HepG2 (cell line): ENCODE measurements at regions not wholly inside any gene's neighbourhood (a gene's known extent, or its start where the extent isn't known, plus 50 kb on each side); places are given as distances from the start of the nearest gene placed in this dataset.

Experiments used
- ATAC-seq: fragments of 200-7000 bp; cut with Tn5 transposase; 3 replicates; pipeline ENCODE4 v1.9.1; 2020; ENCODE audit warnings: mild to moderate bottlenecking, moderate library complexity
- BruUV-seq: library from RNA; stranded (reverse); fragments of 400-500 nt; replicated peaks from 2 replicates; lab custom pipeline; 2021; lab: Mats Ljungman, UMichigan
- CTCF ChIA-PET: fragments of 300-600 bp; formaldehyde crosslinking; extraction: SDS; loops from one replicate; lab custom pipeline; 2021; ENCODE audit warnings: low total read pairs, inconsistent platforms, low intra/inter-chr PET ratio; lab: Yijun Ruan, JAX
- POLR2A ChIA-PET: fragments of 350-600 bp; sonication (Branson Sonifier 250); formaldehyde crosslinking; loops from one replicate; lab custom pipeline; 2020; ENCODE audit warnings: antibody characterized with exemption, inconsistent platforms; lab: Yijun Ruan, JAX
- DNase-seq: peaks from one replicate; pipeline ENCODE4 v3.0.0-alpha.2; 2015; ENCODE audit warnings: low spot score
- FAIRE-seq: peaks from 3 replicates; lab custom pipeline; 2011; peaks lifted over from hg19 to GRCh38; lab: Jason Lieb, UNC
- H2AFZ ChIP-seq: one replicate; pipeline ENCODE4 v1.6.1; 2011; ENCODE audit warnings: low read length, inconsistent platforms
- H3K27ac ChIP-seq: fragments of 300-600 bp; 3 replicates; pipeline ENCODE4 v1.8.0; 2011; ENCODE audit warnings: mixed run types, mild to moderate bottlenecking, mixed read lengths, low read length, inconsistent platforms; ENCODE audit not compliant: insufficient read depth; ENCODE audit errors: extremely low read length
- H3K27me3 ChIP-seq, 2 experiments: fragments of 200-600 bp in 1 of 2; 2 replicates in 1 of 2; 3 replicates in 1 of 2; pipeline versions ENCODE4 v1.6.0 to v1.8.0; 2011; ENCODE audit warnings: low read length in 2 of 2, mild to moderate bottlenecking in 2 of 2, moderate library complexity in 2 of 2, inconsistent platforms in 1 of 2; ENCODE audit not compliant: insufficient read depth in 2 of 2, control insufficient read depth in 1 of 2
- H3K36me3 ChIP-seq, 2 experiments: fragments of 200-600 bp in 1 of 2; replicated peaks in 1 of 2; 2 replicates in 1 of 2; 3 replicates in 1 of 2; pipeline versions ENCODE4 v1.5.1 to v1.8.0; 2011; ENCODE audit warnings: low read length in 2 of 2, inconsistent platforms in 1 of 2; ENCODE audit not compliant: insufficient read depth in 2 of 2, control insufficient read depth in 1 of 2
- H3K4me1 ChIP-seq: 2 replicates; pipeline ENCODE4 v1.5.1; 2012; ENCODE audit warnings: low read length, inconsistent platforms; ENCODE audit not compliant: insufficient read depth
- H3K4me2 ChIP-seq: 2 replicates; pipeline ENCODE4 v1.6.0; 2011; ENCODE audit warnings: low read depth, low read length, inconsistent platforms
- H3K4me3 ChIP-seq, 3 experiments: fragments of 200-600 bp in 1 of 3; sonication (generic), shearing (Covaris generic) in 1 of 3; replicated peaks in 1 of 3; 2 replicates each; pipeline ENCODE4 v1.5.1; 2011 to 2016; ENCODE audit warnings: low read length in 3 of 3, inconsistent platforms in 2 of 3, low read depth in 2 of 3, mild to moderate bottlenecking in 2 of 3, control low read depth in 1 of 3, mixed read lengths in 1 of 3; ENCODE audit not compliant: insufficient read depth in 1 of 3
- H3K79me2 ChIP-seq: one replicate; pipeline ENCODE4 v1.6.1; 2011; ENCODE audit warnings: low read length, inconsistent platforms; ENCODE audit not compliant: insufficient read depth
- H3K9ac ChIP-seq: 2 replicates; pipeline ENCODE4 v1.6.0; 2011; ENCODE audit warnings: mild to moderate bottlenecking, low read depth, low read length, inconsistent platforms; ENCODE audit not compliant: insufficient read depth
- H3K9me3 ChIP-seq: 2 replicates; pipeline ENCODE4 v1.5.1; 2012; ENCODE audit warnings: mild to moderate bottlenecking, low read length
- H4K20me1 ChIP-seq: 2 replicates; pipeline ENCODE4 v1.6.0; 2011; ENCODE audit warnings: inconsistent platforms, mild to moderate bottlenecking, low read length, moderate library complexity; ENCODE audit not compliant: insufficient read depth
- CBX5 ChIP-seq: sonication (generic); formaldehyde crosslinking; IDR thresholded peaks from 2 replicates; pipeline ENCODE4 v1.4.0; 2020; ENCODE audit warnings: missing genetic modification reagents, borderline replicate concordance
- KLF9 ChIP-seq: IDR thresholded peaks from 2 replicates; pipeline ENCODE4 v1.6.1; 2016; ENCODE audit warnings: low read depth
- TEF ChIP-seq: sonication (generic); formaldehyde crosslinking; IDR thresholded peaks from 2 replicates; pipeline ENCODE4 v1.5.0; 2020; ENCODE audit warnings: missing genetic modification reagents
- ZBTB1 ChIP-seq: sonication (generic); formaldehyde crosslinking; IDR thresholded peaks from 2 replicates; pipeline ENCODE4 v1.4.0; 2020; ENCODE audit warnings: missing genetic modification reagents, borderline replicate concordance
- ZNF121 ChIP-seq: sonication (generic); formaldehyde crosslinking; IDR thresholded peaks from 2 replicates; pipeline ENCODE4 v1.5.0; 2020; ENCODE audit warnings: mild to moderate bottlenecking, missing genetic modification reagents
- WGBS: methylation state at CpG from one replicate; pipeline ENCODE4 v1.1.6; 2017; ENCODE audit warnings: low lambda C conversion rate; 5-methylcytosine and 5-hydroxymethylcytosine counted together
- in situ Hi-C: cut with HindIII; loops from 2 replicates; pipeline ENCODE4 v1.10.0; 2017; ENCODE audit warnings: low pct_unique_long_range_greater_than_20kb; ENCODE audit not compliant: extremely low pct_ligation_motif_present
- intact Hi-C: fragments of 100-400 bp; cut with micrococcal nuclease; formaldehyde crosslinking; loops from one replicate; pipeline ENCODE4 v1.10.0; 2022; ENCODE audit not compliant: unreplicated experiment
- TF ChIP-seq, protein P1 (sequence below): sonication (generic); formaldehyde crosslinking; IDR thresholded peaks from 2 replicates; pipeline ENCODE4 v1.5.0; 2020; ENCODE audit warnings: mild to moderate bottlenecking, missing genetic modification reagents, borderline replicate concordance
- TF ChIP-seq, protein P2 (sequence below): IDR thresholded peaks from 2 replicates; pipeline ENCODE4 v1.6.1; 2012; ENCODE audit warnings: low read length, improper control_type of control experiment

DNA sequence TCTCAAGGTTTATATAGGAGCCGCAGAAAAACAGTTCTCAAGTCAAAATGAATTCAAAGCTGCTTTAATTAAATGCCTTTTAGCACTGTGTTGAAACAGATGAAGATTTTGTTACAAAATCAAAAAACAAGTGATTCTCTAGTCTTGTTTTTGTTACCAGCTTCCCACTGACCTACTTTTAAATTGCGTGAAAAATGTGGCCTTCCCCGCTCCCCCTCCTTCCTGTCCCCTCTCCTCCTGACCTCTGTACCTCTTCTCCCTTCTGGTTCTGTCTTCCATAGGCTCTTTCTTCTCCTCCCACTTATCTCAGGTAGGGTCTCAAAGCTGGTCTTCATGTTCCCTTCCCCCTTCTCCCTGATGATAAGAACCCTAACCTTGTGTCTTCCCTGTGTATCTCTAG is 90.0 kb upstream of the MDM1 start (continued):
- TF ChIP-seq, protein P1, sequence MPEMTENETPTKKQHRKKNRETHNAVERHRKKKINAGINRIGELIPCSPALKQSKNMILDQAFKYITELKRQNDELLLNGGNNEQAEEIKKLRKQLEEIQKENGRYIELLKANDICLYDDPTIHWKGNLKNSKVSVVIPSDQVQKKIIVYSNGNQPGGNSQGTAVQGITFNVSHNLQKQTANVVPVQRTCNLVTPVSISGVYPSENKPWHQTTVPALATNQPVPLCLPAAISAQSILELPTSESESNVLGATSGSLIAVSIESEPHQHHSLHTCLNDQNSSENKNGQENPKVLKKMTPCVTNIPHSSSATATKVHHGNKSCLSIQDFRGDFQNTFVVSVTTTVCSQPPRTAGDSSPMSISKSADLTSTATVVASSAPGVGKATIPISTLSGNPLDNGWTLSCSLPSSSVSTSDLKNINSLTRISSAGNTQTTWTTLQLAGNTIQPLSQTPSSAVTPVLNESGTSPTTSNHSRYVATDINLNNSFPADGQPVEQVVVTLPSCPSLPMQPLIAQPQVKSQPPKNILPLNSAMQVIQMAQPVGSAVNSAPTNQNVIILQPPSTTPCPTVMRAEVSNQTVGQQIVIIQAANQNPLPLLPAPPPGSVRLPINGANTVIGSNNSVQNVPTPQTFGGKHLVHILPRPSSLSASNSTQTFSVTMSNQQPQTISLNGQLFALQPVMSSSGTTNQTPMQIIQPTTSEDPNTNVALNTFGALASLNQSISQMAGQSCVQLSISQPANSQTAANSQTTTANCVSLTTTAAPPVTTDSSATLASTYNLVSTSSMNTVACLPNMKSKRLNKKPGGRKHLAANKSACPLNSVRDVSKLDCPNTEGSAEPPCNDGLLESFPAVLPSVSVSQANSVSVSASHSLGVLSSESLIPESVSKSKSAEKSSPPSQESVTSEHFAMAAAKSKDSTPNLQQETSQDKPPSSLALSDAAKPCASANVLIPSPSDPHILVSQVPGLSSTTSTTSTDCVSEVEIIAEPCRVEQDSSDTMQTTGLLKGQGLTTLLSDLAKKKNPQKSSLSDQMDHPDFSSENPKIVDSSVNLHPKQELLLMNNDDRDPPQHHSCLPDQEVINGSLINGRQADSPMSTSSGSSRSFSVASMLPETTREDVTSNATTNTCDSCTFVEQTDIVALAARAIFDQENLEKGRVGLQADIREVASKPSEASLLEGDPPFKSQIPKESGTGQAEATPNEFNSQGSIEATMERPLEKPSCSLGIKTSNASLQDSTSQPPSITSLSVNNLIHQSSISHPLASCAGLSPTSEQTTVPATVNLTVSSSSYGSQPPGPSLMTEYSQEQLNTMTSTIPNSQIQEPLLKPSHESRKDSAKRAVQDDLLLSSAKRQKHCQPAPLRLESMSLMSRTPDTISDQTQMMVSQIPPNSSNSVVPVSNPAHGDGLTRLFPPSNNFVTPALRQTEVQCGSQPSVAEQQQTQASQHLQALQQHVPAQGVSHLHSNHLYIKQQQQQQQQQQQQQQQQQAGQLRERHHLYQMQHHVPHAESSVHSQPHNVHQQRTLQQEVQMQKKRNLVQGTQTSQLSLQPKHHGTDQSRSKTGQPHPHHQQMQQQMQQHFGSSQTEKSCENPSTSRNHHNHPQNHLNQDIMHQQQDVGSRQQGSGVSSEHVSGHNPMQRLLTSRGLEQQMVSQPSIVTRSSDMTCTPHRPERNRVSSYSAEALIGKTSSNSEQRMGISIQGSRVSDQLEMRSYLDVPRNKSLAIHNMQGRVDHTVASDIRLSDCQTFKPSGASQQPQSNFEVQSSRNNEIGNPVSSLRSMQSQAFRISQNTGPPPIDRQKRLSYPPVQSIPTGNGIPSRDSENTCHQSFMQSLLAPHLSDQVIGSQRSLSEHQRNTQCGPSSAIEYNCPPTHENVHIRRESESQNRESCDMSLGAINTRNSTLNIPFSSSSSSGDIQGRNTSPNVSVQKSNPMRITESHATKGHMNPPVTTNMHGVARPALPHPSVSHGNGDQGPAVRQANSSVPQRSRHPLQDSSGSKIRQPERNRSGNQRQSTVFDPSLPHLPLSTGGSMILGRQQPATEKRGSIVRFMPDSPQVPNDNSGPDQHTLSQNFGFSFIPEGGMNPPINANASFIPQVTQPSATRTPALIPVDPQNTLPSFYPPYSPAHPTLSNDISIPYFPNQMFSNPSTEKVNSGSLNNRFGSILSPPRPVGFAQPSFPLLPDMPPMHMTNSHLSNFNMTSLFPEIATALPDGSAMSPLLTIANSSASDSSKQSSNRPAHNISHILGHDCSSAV (CRISPR knock-in tag): no peak
- TF ChIP-seq ZBTB1 (CRISPR knock-in tag): no peak

GRCh38 chr12:68422956-68423574 is 90.9 kb upstream of the MDM1 start:
- BruUV-seq: no TSS peak
- intact Hi-C loops: no loop called here
- no peak overlapping the region for H3K9ac ChIP-seq
- TF ChIP-seq, protein P2, sequence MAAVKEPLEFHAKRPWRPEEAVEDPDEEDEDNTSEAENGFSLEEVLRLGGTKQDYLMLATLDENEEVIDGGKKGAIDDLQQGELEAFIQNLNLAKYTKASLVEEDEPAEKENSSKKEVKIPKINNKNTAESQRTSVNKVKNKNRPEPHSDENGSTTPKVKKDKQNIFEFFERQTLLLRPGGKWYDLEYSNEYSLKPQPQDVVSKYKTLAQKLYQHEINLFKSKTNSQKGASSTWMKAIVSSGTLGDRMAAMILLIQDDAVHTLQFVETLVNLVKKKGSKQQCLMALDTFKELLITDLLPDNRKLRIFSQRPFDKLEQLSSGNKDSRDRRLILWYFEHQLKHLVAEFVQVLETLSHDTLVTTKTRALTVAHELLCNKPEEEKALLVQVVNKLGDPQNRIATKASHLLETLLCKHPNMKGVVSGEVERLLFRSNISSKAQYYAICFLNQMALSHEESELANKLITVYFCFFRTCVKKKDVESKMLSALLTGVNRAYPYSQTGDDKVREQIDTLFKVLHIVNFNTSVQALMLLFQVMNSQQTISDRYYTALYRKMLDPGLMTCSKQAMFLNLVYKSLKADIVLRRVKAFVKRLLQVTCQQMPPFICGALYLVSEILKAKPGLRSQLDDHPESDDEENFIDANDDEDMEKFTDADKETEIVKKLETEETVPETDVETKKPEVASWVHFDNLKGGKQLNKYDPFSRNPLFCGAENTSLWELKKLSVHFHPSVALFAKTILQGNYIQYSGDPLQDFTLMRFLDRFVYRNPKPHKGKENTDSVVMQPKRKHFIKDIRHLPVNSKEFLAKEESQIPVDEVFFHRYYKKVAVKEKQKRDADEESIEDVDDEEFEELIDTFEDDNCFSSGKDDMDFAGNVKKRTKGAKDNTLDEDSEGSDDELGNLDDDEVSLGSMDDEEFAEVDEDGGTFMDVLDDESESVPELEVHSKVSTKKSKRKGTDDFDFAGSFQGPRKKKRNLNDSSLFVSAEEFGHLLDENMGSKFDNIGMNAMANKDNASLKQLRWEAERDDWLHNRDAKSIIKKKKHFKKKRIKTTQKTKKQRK: no peak
- no peak for TF ChIP-seq TEF (CRISPR knock-in tag)
- TF ChIP-seq KLF9 (CRISPR knock-in tag): no peak
- no peak for TF ChIP-seq ZNF121 (CRISPR knock-in tag)
- no peak for TF ChIP-seq CBX5 (CRISPR knock-in tag)
- no peaks in the 10 kb centered on the region for H4K20me1 ChIP-seq
- H3K4me1 ChIP-seq: no peaks in the 10 kb centered on the region
- no peaks in the 10 kb centered on the region for H3K36me3 ChIP-seq
- FAIRE-seq (no peak), DNase-seq (no peak), ATAC-seq (no peak)
- in situ Hi-C loops: no loop called here
- ChIA-PET CTCF (no interaction called here), POLR2A (no interaction called here)
- no peak overlapping the region for H3K27ac ChIP-seq
- no peak overlapping the region for H3K4me2 ChIP-seq
- no peak overlapping the region for H2AFZ ChIP-seq
- 56% methylated on average over 7 of the region's 7 CpGs for WGBS
- H3K4me3 ChIP-seq: no peak overlapping the region
- no peaks in the 10 kb centered on the region for H3K27me3 ChIP-seq
- no peaks in the 10 kb centered on the region for H3K79me2 ChIP-seq
- H3K9me3 ChIP-seq: no peaks in the 10 kb centered on the region
